ENCODE measurements at regions not wholly inside any gene's neighbourhood (a gene's known extent, or its start where the extent isn't known, plus 50 kb on each side); places are given as distances from the start of the nearest gene placed in this dataset.

GRCh38 chr3:168839653-168840052 lies 743.9 kb upstream of the GOLIM4 start:
- Mint-ChIP-seq H3K36me3 (ENCODE audit: low read depth) (no peaks in the 10 kb centered on the region), H3K9me3 (no peaks in the 10 kb centered on the region), H3K27ac (no peak overlapping the region), H3K27me3 (no peaks in the 10 kb centered on the region), H3K4me1 (no peaks in the 10 kb centered on the region), H3K4me3 (no peak overlapping the region)
- no peak for ATAC-seq (ENCODE audit: low read depth)
- CTCF ChIA-PET: no interaction called here
- no peak for DNase-seq
- intact Hi-C loops (cut with micrococcal nuclease): no loop called here
- TF ChIP-seq, protein P1, sequence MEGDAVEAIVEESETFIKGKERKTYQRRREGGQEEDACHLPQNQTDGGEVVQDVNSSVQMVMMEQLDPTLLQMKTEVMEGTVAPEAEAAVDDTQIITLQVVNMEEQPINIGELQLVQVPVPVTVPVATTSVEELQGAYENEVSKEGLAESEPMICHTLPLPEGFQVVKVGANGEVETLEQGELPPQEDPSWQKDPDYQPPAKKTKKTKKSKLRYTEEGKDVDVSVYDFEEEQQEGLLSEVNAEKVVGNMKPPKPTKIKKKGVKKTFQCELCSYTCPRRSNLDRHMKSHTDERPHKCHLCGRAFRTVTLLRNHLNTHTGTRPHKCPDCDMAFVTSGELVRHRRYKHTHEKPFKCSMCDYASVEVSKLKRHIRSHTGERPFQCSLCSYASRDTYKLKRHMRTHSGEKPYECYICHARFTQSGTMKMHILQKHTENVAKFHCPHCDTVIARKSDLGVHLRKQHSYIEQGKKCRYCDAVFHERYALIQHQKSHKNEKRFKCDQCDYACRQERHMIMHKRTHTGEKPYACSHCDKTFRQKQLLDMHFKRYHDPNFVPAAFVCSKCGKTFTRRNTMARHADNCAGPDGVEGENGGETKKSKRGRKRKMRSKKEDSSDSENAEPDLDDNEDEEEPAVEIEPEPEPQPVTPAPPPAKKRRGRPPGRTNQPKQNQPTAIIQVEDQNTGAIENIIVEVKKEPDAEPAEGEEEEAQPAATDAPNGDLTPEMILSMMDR (IDR thresholded peaks at IDR 0.05): no peak
- POLR2A ChIA-PET: no interaction called here

DNA sequence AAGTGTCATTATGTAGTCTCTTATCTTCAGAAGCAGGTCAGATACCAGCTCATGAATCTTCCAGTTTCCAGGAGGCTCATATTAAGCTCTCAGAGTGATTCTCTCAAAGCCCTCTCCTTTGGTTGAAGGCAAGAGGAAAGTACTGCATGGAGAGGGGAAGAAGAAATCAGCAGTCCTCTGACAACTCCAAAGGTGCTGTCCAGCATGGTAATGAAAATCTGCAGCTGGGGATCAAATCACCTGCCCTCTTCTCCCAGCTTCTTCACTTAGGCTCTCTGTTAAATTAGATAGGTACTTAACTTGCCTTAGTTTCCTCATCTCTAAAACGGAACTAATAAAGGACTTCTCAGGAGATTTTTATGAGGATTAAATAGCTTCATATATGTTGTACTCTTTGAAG lies 738.8 kb upstream of the GOLIM4 start:
- Mint-ChIP-seq H3K36me3 (ENCODE audit: low read depth) (no peaks in the 10 kb centered on the region), H3K4me3 (no peak overlapping the region), H3K9me3 (no peaks in the 10 kb centered on the region), H3K27me3 (no peaks in the 10 kb centered on the region), H3K4me1 (no peaks in the 10 kb centered on the region), H3K27ac (no peak overlapping the region)
- CTCF ChIA-PET: no interaction called here
- DNase-seq (no peak), ATAC-seq (ENCODE audit: low read depth) (no peak)
- POLR2A ChIA-PET: no interaction called here
- intact Hi-C loops (cut with micrococcal nuclease): no loop called here
- TF ChIP-seq, protein P1 (IDR thresholded peaks at IDR 0.05): no peak

DNA sequence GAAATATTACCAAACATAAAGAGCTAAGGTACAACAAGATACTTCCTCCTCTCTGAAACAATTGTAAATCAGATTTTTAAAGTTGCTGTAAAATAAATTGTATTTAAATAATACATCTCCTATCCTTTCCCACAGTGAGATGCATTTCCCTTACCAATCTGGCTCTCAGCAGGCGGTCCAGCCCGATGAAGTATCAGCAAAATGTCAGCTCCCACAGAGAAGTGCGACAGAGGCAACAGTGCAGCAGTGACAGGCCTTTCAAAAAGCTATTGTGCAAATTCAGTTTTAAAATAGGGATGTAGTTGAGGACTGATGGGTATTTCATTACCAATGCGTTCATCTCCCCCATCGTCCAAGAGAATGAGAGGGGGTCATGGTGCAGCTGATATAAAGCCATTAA lies 733.2 kb upstream of the GOLIM4 start:
- POLR2A ChIA-PET: no interaction called here
- no peak for DNase-seq
- no peaks in the 10 kb centered on the region for H3K4me1 Mint-ChIP-seq

DNA sequence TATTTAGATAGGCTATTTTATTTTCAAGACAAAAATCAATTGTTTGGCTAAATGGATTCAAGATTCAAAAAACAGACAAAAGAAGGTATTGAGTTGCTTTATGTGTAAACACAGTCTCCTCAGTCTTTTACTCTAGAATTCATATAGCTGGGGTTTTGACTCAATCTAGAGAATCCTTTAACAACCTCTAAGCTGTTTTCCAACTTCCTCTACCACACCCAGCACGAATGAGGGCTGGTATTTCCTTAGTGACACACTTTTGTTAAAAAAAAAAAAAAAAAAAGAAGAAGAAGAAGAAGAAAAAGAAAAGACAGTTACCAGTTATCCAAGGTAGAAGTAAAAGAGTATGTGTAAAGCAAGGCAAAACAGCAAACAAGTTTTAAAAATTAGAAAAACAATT lies 732.8 kb upstream of the GOLIM4 start:
- POLR2A ChIA-PET: no interaction called here
- Mint-ChIP-seq H3K4me3 (no peak overlapping the region), H3K27ac (no peak overlapping the region), H3K27me3 (no peaks in the 10 kb centered on the region), H3K9me3 (no peaks in the 10 kb centered on the region), H3K4me1 (no peaks in the 10 kb centered on the region), H3K36me3 (ENCODE audit: low read depth) (no peaks in the 10 kb centered on the region)
- no peak for DNase-seq
- intact Hi-C loops (cut with micrococcal nuclease): no loop called here
- CTCF ChIA-PET: no interaction called here
- TF ChIP-seq, protein P1 (IDR thresholded peaks at IDR 0.05): no peak
- ATAC-seq (ENCODE audit: low read depth): no peak

More for the DNA sequence above, 733.2 kb upstream of the GOLIM4 start:
- no peaks in the 10 kb centered on the region for H3K27me3 Mint-ChIP-seq
- ATAC-seq (ENCODE audit: low read depth): no peak
- TF ChIP-seq, protein P1 (IDR thresholded peaks at IDR 0.05): no peak
- H3K27ac Mint-ChIP-seq: no peak overlapping the region
- H3K36me3 Mint-ChIP-seq (ENCODE audit: low read depth): no peaks in the 10 kb centered on the region
- no peak overlapping the region for H3K4me3 Mint-ChIP-seq
- intact Hi-C loops (cut with micrococcal nuclease): no loop called here
- no peaks in the 10 kb centered on the region for H3K9me3 Mint-ChIP-seq
- CTCF ChIA-PET: no interaction called here

DNA sequence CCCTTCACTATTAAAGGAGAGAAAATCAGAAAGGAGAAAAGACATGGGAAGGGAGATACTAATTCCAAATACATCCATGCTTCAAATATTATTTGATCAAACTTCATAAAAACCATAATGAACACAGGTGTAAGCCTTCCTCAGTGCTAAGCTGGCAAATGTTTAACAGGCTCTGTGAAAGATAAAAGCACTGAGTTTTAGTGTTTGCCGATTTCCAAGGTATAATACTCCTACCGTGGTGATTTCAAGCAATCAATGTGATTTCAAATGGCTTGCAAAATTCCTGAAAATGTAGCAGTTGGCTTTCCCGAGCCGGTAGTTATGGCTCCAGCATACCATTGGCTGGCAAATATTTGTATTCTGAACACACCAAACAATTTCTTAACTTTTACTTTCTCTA lies 732.3 kb upstream of the GOLIM4 start:
- POLR2A ChIA-PET: no interaction called here
- Mint-ChIP-seq H3K9me3 (no peaks in the 10 kb centered on the region), H3K27ac (no peak overlapping the region), H3K4me3 (no peak overlapping the region), H3K4me1 (no peaks in the 10 kb centered on the region), H3K36me3 (ENCODE audit: low read depth) (no peaks in the 10 kb centered on the region), H3K27me3 (no peaks in the 10 kb centered on the region)
- TF ChIP-seq, protein P1 (IDR thresholded peaks at IDR 0.05): no peak
- no peak for ATAC-seq (ENCODE audit: low read depth)
- intact Hi-C loops (cut with micrococcal nuclease): no loop called here
- DNase-seq: no peak
- CTCF ChIA-PET: no interaction called here
